ENCODE measurements at regions not wholly inside any gene's neighbourhood (a gene's known extent, or its start where the extent isn't known, plus 50 kb on each side); places are given as distances from the start of the nearest gene placed in this dataset.

DNA sequence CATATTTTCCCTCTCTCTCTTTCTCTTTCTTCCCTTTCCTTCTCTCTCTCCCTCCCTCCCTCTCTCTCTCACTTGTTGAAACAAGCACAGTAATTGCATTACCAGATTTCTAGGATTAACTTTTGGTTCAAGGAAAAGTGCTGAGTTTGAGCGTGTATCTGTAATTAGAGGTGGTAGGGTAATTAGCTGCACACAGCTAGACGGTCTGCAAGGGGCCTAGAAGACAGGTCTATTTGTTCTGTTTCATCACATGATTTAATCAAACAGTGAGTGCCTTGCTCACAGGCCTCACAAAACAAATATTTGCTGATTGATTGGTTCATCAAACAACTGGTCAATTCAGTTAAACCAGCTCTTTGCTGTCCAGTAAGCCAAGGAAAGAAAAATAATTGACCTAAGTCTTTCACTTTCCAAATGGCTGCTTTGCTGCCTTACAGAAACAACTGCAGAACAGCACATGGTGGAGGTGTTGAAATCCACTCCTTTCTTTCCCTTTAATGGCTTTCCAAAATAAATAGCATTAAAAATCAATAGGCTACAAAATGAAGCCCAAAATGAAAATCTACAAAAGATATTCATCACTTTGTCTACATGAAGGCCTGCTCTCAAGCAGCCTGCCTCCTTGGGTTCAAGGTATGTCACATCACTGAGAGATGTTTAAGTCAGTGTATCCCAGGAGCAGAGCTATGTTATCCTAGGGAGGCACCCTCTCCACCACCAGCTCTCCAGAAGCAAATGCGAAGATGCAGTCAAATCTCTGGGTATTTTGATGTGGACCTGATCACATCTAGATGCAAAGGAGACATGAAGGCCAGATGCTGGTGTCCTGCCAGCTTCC is 264.4 kb upstream of the SIX2 start:
- Histone ChIP-seq H3K36me3 (ENCODE audit: control insufficient read depth, insufficient read depth, low read length, severe bottlenecking) (no peaks in the 10 kb centered on the region), H3K9ac (ENCODE audit: low read length) (no peak overlapping the region), H3K4me1 (ENCODE audit: control insufficient read depth, insufficient read depth, low read length) (no peaks in the 10 kb centered on the region), H3K9me3 (ENCODE audit: control insufficient read depth, low read length) (no peaks in the 10 kb centered on the region), H3K4me3 (ENCODE audit: low read length) (no peak overlapping the region), H3K27me3 (replicated peaks; ENCODE audit: control insufficient read depth, insufficient read depth, low read length) (peaks cover 5% of the 10 kb centered on the region)
- DNase-seq (ENCODE audit: low read depth) = no peak

DNA sequence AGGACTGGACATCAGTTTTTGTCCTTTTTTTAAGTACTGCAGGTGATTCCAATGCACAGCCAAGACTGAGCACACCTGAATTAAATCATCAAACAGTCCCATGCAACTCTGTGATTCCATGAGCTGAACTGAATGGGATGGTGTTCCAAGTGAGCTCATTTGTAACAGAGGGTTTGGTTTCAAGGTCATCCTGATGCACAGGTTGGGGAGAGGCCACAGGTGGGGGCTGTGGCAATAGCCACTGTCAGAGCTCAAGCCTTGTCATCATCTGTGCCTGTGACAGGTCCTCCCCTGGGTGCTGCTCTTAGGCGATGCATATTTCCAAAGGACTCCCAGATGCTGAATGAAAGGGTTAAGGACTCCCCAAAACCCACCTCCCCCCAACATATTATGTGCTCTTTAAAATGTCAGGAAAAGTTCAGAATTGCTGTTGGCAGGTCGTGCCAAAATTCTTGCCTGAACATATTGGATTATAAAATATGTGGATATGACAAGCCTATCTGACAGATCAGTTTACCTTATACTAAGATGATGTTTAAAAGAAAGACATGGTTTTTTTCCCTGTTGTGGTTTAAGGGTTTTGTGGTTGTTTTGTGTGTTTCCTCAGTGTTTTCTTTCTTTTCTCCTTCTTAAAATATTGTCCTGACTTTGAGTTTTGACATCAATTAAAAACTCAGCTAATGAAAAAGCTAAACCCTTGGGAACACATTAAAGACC is 263.5 kb upstream of the SIX2 start:
- no peak overlapping the region for H3K9ac ChIP-seq (ENCODE audit: low read length)
- H3K4me1 ChIP-seq (ENCODE audit: control insufficient read depth, insufficient read depth, low read length) = no peaks in the 10 kb centered on the region
- H3K36me3 ChIP-seq (ENCODE audit: control insufficient read depth, insufficient read depth, low read length, severe bottlenecking) = no peaks in the 10 kb centered on the region
- H3K9me3 ChIP-seq (ENCODE audit: control insufficient read depth, low read length) = no peaks in the 10 kb centered on the region
- H3K4me3 ChIP-seq (ENCODE audit: low read length) = no peak overlapping the region
- peaks cover 5% of the 10 kb centered on the region for H3K27me3 ChIP-seq (replicated peaks; ENCODE audit: control insufficient read depth, insufficient read depth, low read length)
- no peak for DNase-seq (ENCODE audit: low read depth)

GRCh38 chr2:45269149-45269793 is 260.0 kb upstream of the SIX2 start:
- DNase-seq (ENCODE audit: low read depth) = no peak
- Histone ChIP-seq H3K27me3 (replicated peaks; ENCODE audit: control insufficient read depth, insufficient read depth, low read length) (peaks cover 5% of the 10 kb centered on the region), H3K9ac (ENCODE audit: low read length) (no peak overlapping the region), H3K9me3 (ENCODE audit: control insufficient read depth, low read length) (no peaks in the 10 kb centered on the region), H3K36me3 (ENCODE audit: control insufficient read depth, insufficient read depth, low read length, severe bottlenecking) (no peaks in the 10 kb centered on the region), H3K4me1 (ENCODE audit: control insufficient read depth, insufficient read depth, low read length) (no peaks in the 10 kb centered on the region), H3K4me3 (ENCODE audit: low read length) (no peak overlapping the region)

DNA sequence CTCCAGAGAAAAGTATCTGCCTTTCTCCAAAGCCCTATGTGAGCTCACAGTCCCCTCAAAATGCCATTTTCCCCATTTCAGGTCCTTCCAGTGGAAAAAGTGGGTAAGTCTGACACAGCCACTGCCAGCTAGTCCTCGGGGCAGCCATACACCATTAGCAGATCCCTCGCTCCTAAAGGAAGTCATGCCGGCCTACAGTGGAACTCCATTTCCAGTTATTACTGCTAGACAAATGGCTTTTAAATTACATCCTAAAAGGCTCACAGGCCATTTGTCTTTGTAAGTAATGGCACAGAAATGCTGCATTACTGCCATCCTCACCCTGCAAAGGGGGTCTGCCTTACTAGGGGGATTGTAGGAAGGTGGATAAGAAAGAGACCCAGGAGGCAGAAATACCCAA is 259.4 kb upstream of the SIX2 start:
- H3K9me3 ChIP-seq (ENCODE audit: control insufficient read depth, low read length) = no peaks in the 10 kb centered on the region
- no peak overlapping the region for H3K4me3 ChIP-seq (ENCODE audit: low read length)
- DNase-seq (ENCODE audit: low read depth) = no peak
- no peaks in the 10 kb centered on the region for H3K36me3 ChIP-seq (ENCODE audit: control insufficient read depth, insufficient read depth, low read length, severe bottlenecking)
- H3K4me1 ChIP-seq (ENCODE audit: control insufficient read depth, insufficient read depth, low read length) = no peaks in the 10 kb centered on the region
- H3K27me3 ChIP-seq (replicated peaks; ENCODE audit: control insufficient read depth, insufficient read depth, low read length) = peaks cover 8% of the 10 kb centered on the region
- H3K9ac ChIP-seq (ENCODE audit: low read length) = no peak overlapping the region

DNA sequence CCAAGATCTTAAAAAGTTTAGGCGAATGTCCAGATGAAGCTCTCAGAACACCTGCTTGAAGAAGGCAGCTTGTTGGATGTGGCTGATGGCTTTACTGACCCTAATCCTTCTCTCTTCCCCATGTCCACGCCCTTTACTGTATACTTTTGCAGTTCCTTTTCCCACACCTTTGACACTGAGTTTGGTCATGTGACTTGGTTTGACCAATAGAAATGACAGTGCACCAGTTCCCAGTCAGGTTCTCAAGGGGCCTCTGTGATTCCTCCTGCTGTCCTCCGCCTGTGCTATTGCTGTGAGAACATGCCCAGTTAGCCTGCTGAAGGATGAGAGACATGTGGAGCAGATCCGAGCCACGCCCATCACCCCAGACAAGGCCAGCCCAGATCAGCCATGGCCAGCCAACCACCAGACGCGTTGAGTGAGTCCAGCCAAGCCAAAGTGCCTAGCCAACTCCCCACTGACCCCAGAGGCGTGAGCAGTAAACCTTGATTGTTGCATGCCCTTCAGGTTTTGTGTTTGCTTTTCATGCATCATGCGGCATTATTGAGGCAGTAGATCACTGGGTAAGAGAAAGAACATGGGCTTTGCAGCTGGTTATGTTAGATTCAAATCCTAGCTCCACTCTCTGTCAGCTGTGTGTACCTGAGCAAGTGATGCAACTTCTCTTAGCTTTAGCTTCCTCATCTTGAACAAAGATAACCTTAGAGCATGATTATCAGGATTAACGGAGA is 258.0 kb upstream of the SIX2 start:
- Histone ChIP-seq H3K4me3 (ENCODE audit: low read length) (no peak overlapping the region), H3K27me3 (replicated peaks; ENCODE audit: control insufficient read depth, insufficient read depth, low read length) (peaks cover 22% of the 10 kb centered on the region), H3K36me3 (ENCODE audit: control insufficient read depth, insufficient read depth, low read length, severe bottlenecking) (no peaks in the 10 kb centered on the region), H3K9me3 (ENCODE audit: control insufficient read depth, low read length) (no peaks in the 10 kb centered on the region), H3K9ac (ENCODE audit: low read length) (no peak overlapping the region), H3K4me1 (ENCODE audit: control insufficient read depth, insufficient read depth, low read length) (no peaks in the 10 kb centered on the region)
- no peak for DNase-seq (ENCODE audit: low read depth)

- DNase-seq (ENCODE audit: low read depth) = no peak
- H3K4me1 ChIP-seq (ENCODE audit: control insufficient read depth, insufficient read depth, low read length) = no peaks in the 10 kb centered on the region
- H3K9ac ChIP-seq (ENCODE audit: low read length) = no peak overlapping the region
- peaks cover 22% of the 10 kb centered on the region for H3K27me3 ChIP-seq (replicated peaks; ENCODE audit: control insufficient read depth, insufficient read depth, low read length)
- no peaks in the 10 kb centered on the region for H3K9me3 ChIP-seq (ENCODE audit: control insufficient read depth, low read length)
- H3K36me3 ChIP-seq (ENCODE audit: control insufficient read depth, insufficient read depth, low read length, severe bottlenecking) = no peaks in the 10 kb centered on the region
- no peak overlapping the region for H3K4me3 ChIP-seq (ENCODE audit: low read length)
These were observed 256.1 kb upstream of the SIX2 start for GRCh38 chr2:45265336-45265735.

- Histone ChIP-seq H3K4me1 (ENCODE audit: control insufficient read depth, insufficient read depth, low read length) (peaks cover 5% of the 10 kb centered on the region), H3K9me3 (ENCODE audit: control insufficient read depth, low read length) (no peaks in the 10 kb centered on the region), H3K9ac (ENCODE audit: low read length) (no peak overlapping the region), H3K4me3 (ENCODE audit: low read length) (no peak overlapping the region), H3K27me3 (replicated peaks; ENCODE audit: control insufficient read depth, insufficient read depth, low read length) (peaks cover 17% of the 10 kb centered on the region), H3K36me3 (ENCODE audit: control insufficient read depth, insufficient read depth, low read length, severe bottlenecking) (no peaks in the 10 kb centered on the region)
- no peak for DNase-seq (ENCODE audit: low read depth)
These were observed 255.3 kb upstream of the SIX2 start for GRCh38 chr2:45264227-45265225.

- Histone ChIP-seq H3K4me3 (ENCODE audit: low read length) (no peak overlapping the region), H3K9ac (ENCODE audit: low read length) (no peak overlapping the region), H3K9me3 (ENCODE audit: control insufficient read depth, low read length) (no peaks in the 10 kb centered on the region), H3K36me3 (ENCODE audit: control insufficient read depth, insufficient read depth, low read length, severe bottlenecking) (no peaks in the 10 kb centered on the region), H3K4me1 (ENCODE audit: control insufficient read depth, insufficient read depth, low read length) (peaks cover 5% of the 10 kb centered on the region), H3K27me3 (replicated peaks; ENCODE audit: control insufficient read depth, insufficient read depth, low read length) (peaks cover 17% of the 10 kb centered on the region)
- DNase-seq (ENCODE audit: low read depth) = peak; percentile 32
These were observed 253.9 kb upstream of the SIX2 start for GRCh38 chr2:45263147-45263546.

GRCh38 chr2:45261746-45262145 is 252.5 kb upstream of the SIX2 start:
- H3K9ac ChIP-seq (ENCODE audit: low read length) = no peak overlapping the region
- no peaks in the 10 kb centered on the region for H3K9me3 ChIP-seq (ENCODE audit: control insufficient read depth, low read length)
- peaks cover 8% of the 10 kb centered on the region for H3K4me1 ChIP-seq (ENCODE audit: control insufficient read depth, insufficient read depth, low read length)
- peaks cover 17% of the 10 kb centered on the region for H3K27me3 ChIP-seq (replicated peaks; ENCODE audit: control insufficient read depth, insufficient read depth, low read length)
- H3K36me3 ChIP-seq (ENCODE audit: control insufficient read depth, insufficient read depth, low read length, severe bottlenecking) = no peaks in the 10 kb centered on the region
- DNase-seq (ENCODE audit: low read depth) = no peak
- no peak overlapping the region for H3K4me3 ChIP-seq (ENCODE audit: low read length)

DNA sequence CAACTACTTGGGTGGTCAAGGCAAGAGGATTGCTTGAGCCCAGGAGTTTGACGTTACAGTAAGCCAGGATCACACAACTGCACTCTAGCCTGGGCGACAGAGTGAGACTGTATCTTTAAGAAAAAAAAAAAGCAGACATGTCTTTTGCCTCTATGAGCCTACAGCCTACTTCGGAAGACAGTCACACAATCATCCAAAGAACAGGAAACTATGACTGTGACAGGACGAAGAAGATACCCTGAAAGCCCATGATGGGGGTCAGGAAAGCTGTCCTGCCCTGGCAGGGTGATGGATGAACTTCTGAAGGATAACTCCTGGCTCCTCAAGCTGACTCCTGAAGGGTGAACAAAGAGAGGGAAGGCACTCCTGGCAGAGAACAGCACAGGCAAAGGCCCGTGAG is 251.7 kb upstream of the SIX2 start:
- Histone ChIP-seq H3K9ac (ENCODE audit: low read length) (no peak overlapping the region), H3K36me3 (ENCODE audit: control insufficient read depth, insufficient read depth, low read length, severe bottlenecking) (no peaks in the 10 kb centered on the region), H3K4me1 (ENCODE audit: control insufficient read depth, insufficient read depth, low read length) (peaks cover 10% of the 10 kb centered on the region), H3K27me3 (replicated peaks; ENCODE audit: control insufficient read depth, insufficient read depth, low read length) (peaks cover 17% of the 10 kb centered on the region), H3K9me3 (ENCODE audit: control insufficient read depth, low read length) (no peaks in the 10 kb centered on the region), H3K4me3 (ENCODE audit: low read length) (no peak overlapping the region)
- no peak for DNase-seq (ENCODE audit: low read depth)
